GM13976 (cell line): ENCODE measurements at regions not wholly inside any gene's neighbourhood (a gene's known extent, or its start where the extent isn't known, plus 50 kb on each side); places are given as distances from the start of the nearest gene placed in this dataset.

ENCODE experiments used
- DNase-seq: peaks from one replicate; pipeline ENCODE4 v3.0.0; 2012; ENCODE audit warnings: low spot score
- in situ Hi-C: fragments of 300-500 bp; cut with MboI; formaldehyde crosslinking; loops from one replicate; pipeline ENCODE4 v1.12.0; 2022; ENCODE audit warnings: low sequenced_read_pairs, mixed read lengths, inconsistent platforms; ENCODE audit not compliant: unreplicated experiment
- TF ChIP-seq, protein P1 (sequence below): IDR thresholded peaks from 2 replicates; pipeline ENCODE4 v1.5.1; 2012; ENCODE audit warnings: borderline replicate concordance, mild to moderate bottlenecking; ENCODE audit not compliant: insufficient read depth; ENCODE audit errors: extremely low read depth, missing control alignments, control extremely low read depth

DNA sequence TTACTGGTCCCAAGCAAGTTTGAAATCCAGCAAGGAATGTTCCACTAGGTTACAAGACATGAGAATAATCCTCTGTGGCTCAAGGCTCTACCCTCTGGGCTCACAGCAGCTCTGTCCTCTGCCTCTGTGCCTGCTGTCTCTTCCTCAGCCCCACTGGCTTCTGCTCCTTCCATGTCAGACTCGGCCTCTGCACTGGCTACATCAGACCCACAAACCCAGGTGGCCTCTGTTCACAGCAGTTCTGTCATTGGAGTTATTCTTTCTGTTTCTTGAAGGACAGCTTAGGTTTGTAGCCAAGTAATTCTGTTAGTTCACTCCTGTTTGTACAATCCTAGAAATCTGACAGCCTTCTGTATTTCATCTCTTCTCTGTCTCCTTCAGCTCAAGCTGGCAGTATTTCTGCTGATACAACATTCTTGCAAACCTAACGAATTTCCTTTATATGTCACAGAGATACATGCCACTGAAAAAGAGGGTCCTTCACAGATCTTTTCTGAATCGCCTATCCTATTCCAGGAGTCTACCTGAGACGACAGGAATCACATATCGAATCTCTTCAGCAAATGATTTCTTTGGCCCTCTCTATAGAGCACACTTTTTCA is 227.8 kb upstream of the PLSCR5 start:
- TF ChIP-seq, protein P1, sequence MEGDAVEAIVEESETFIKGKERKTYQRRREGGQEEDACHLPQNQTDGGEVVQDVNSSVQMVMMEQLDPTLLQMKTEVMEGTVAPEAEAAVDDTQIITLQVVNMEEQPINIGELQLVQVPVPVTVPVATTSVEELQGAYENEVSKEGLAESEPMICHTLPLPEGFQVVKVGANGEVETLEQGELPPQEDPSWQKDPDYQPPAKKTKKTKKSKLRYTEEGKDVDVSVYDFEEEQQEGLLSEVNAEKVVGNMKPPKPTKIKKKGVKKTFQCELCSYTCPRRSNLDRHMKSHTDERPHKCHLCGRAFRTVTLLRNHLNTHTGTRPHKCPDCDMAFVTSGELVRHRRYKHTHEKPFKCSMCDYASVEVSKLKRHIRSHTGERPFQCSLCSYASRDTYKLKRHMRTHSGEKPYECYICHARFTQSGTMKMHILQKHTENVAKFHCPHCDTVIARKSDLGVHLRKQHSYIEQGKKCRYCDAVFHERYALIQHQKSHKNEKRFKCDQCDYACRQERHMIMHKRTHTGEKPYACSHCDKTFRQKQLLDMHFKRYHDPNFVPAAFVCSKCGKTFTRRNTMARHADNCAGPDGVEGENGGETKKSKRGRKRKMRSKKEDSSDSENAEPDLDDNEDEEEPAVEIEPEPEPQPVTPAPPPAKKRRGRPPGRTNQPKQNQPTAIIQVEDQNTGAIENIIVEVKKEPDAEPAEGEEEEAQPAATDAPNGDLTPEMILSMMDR, result no peak
- DNase-seq, result no peak
- in situ Hi-C loops, result no loop called here

DNA sequence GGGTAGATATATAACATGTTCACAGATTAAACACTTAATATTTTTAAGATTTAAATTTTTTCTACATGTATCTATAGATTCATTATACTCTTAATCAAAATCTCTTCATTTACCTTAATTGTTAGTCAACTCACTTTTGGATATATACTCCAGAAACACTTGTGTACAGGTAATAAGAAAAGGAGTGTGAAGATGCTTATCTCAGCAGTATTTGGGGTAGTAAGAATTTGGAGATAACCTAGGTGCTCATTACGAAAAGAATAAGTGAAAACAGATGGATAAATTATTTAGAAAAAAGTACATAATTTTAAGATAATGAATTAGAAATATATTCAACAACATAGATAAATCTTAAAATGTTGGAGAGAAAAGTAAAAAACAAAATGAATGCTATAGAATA is 226.5 kb upstream of the PLSCR5 start:
- no peak for DNase-seq
- in situ Hi-C loops, result no loop called here
- TF ChIP-seq, protein P1, result no peak

DNA sequence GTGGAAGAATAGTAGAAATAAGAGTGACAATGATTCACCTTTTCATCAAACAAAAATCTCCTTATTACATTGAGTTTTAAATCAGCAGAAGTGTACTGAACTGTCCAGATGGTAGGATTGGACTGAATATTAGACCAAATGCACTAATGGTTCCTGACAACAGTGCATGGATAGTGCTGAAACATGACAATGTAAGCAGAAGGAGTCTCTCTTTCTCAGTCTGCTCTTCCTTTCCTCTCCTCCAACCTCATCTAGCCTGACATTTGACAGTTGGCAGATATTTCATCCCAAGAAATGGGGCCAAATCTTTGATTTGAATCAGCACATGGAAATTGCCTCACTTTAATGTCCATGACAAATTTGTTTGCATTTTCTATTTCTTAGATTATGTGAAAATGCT is 225.1 kb upstream of the PLSCR5 start:
- DNase-seq, result no peak

DNA sequence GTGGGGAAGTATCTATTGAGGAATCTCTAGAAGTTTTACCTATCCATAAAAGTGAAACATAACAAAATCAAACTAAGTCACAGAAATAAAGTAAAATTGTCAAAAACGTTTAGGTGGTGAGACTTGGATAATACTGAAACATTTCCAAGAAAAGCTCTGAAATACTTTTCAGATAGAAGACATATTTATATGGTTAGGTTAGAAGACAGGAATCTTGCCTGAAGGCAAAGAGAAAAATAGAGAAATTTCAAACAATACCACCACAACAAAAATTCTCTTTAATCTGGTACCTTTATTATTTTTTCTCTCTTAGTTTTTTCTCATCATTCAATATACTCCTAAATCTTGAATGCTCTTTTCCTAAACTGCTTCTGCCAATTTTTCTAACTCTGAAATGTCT is 222.7 kb upstream of the PLSCR5 start:
- in situ Hi-C loops, result no loop called here

More for the DNA sequence above, 225.1 kb upstream of the PLSCR5 start:
- in situ Hi-C loops, result no loop called here
- TF ChIP-seq, protein P1, result no peak

DNA sequence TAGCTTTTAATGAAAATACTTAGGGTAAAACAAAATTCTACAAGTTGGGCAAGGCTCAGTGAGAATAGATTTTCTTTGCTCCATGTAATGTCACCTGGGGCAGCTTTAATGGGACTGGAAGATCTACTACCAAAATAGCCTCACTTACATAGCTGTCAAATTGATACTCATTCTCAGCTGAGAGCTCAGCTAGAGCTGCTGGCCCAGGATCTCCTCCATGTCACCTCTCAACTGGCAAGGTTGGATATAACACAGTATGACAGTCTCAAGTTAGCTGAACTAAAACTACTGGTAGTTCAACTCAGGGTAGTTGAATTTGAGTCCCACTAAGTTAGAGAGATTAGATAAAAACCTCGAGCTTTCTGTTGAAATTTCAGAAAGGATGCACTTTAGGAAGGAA is 218.5 kb upstream of the PLSCR5 start:
- in situ Hi-C loops, result no loop called here
- DNase-seq, result no peak
- TF ChIP-seq, protein P1, result no peak

More for the DNA sequence above, 222.7 kb upstream of the PLSCR5 start:
- TF ChIP-seq, protein P1, result no peak
- no peak for DNase-seq

DNA sequence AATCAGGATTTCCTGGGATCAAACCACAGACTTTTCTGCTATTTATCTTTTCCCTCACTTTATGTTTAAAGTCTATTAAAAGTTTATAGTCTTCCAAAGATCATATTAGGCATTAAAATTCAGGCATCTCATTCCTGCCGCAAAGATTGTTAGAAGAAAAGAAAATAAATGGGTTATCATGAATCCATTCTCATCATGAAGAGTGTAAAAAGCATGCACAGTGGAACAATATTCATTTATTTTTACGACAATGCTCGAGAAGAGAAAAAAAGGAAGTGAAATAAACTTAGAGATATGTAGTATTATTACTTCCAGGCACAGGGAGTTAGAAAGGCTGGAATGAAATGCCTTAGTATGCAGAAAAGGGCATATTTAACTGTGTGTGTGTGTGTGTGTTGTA is 213.7 kb upstream of the PLSCR5 start:
- DNase-seq, result no peak
- in situ Hi-C loops, result no loop called here
- TF ChIP-seq, protein P1, result no peak

DNA sequence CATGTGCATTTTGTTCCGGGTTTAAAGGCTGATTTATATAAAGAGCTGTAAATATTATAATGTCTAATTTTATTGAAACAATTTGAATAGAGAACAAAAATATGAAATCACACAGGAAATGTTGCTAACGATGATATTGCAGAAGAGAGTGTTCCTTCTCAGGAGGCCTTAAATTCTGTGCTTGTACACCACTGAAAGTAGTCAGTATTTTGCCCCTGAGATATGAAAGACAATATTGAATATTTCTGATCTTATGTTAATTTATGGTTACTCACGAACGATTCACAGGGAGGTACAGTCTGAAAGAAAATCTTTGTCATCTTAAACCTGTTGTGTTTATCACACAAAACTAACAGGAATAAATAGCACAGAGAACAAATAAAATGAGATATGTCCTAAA is 213.2 kb upstream of the PLSCR5 start:
- no peak for DNase-seq
- in situ Hi-C loops, result no loop called here
- TF ChIP-seq, protein P1, result no peak
